ENCODE measurements at regions not wholly inside any gene's neighbourhood (a gene's known extent, or its start where the extent isn't known, plus 50 kb on each side); places are given as distances from the start of the nearest gene placed in this dataset.

- TF ChIP-seq CTCF (IDR thresholded peaks at IDR 0.05; ENCODE audit: control extremely low read depth, extremely low read depth): no peak
- Histone ChIP-seq H3K9me3 (ENCODE audit: control insufficient read depth in 4 of 4, insufficient read depth in 3 of 4, low read length in 3 of 4) (peaks cover 0 to 4% (median 0%) of the 10 kb centered on the region in 4 donors), H3K4me1 (ENCODE audit: control insufficient read depth in 5 of 5, insufficient read depth in 5 of 5, low read length in 5 of 5) (peaks cover 0 to 2% (median 0%) of the 10 kb centered on the region in 5 donors), H3K27me3 (ENCODE audit: control insufficient read depth in 3 of 3, insufficient read depth in 3 of 3, low read length in 2 of 3) (no peaks in the 10 kb centered on the region), H3K36me3 (ENCODE audit: control insufficient read depth in 4 of 4, insufficient read depth in 4 of 4, low read length in 4 of 4) (no peaks in the 10 kb centered on the region), H3K27ac (ENCODE audit: low read depth in 1 of 2, low read length in 1 of 2) (no peak overlapping the region), H3K9ac (ENCODE audit: insufficient read depth in 1 of 2, low read length in 2 of 2) (no peak overlapping the region), H3K4me3 (no peak overlapping the region)
- DNase-seq (no peak), ATAC-seq (ENCODE audit: insufficient read depth, low FRiP score) (no peak)
- WGBS, 2 donors: 36 to 62% methylated on average over 1 of the region's 1 CpG
Measured at GRCh38 chr3:26343647-26344046, 278.9 kb upstream of the LRRC3B start.

DNA sequence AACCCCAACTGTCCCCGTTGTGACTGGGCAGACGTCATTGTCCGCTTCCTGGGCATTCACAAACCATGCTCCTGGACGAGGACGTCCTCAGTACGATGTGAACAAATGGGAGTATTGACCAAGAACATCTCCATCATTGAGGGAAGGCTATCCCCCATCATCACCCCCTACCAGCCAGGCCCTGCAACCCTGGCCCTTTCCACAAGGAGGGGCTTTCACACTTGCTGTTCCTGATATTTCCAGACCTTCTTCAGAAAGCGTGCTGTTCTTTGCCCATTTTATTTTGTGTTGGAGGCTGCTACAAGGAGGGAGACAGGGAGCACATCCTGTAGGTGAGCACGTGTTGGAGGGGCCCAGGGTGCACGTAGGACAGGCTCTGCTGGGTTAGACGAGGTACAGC lies 277.0 kb upstream of the LRRC3B start:
- TF ChIP-seq CTCF (IDR thresholded peaks at IDR 0.05; ENCODE audit: control extremely low read depth, extremely low read depth): no peak
- H3K36me3 ChIP-seq (ENCODE audit: control insufficient read depth in 4 of 4, insufficient read depth in 4 of 4, low read length in 4 of 4): no peaks in the 10 kb centered on the region
- H3K4me3 ChIP-seq: no peak overlapping the region
- no peak for DNase-seq
- peaks cover 0 to 2% (median 0%) of the 10 kb centered on the region in 5 donors for H3K4me1 ChIP-seq (ENCODE audit: control insufficient read depth in 5 of 5, insufficient read depth in 5 of 5, low read length in 5 of 5)
- H3K27ac ChIP-seq (ENCODE audit: low read depth in 1 of 2, low read length in 1 of 2): no peak overlapping the region
- H3K9me3 ChIP-seq (ENCODE audit: control insufficient read depth in 4 of 4, insufficient read depth in 3 of 4, low read length in 3 of 4): peaks cover 0 to 4% (median 0%) of the 10 kb centered on the region in 4 donors
- no peak overlapping the region for H3K9ac ChIP-seq (ENCODE audit: insufficient read depth in 1 of 2, low read length in 2 of 2)
- H3K27me3 ChIP-seq (ENCODE audit: control insufficient read depth in 3 of 3, insufficient read depth in 3 of 3, low read length in 2 of 3): no peaks in the 10 kb centered on the region
- WGBS, 2 donors: 82 to 87% methylated on average over 10 of the region's 10 CpGs
- ATAC-seq (ENCODE audit: insufficient read depth, low FRiP score): no peak

DNA sequence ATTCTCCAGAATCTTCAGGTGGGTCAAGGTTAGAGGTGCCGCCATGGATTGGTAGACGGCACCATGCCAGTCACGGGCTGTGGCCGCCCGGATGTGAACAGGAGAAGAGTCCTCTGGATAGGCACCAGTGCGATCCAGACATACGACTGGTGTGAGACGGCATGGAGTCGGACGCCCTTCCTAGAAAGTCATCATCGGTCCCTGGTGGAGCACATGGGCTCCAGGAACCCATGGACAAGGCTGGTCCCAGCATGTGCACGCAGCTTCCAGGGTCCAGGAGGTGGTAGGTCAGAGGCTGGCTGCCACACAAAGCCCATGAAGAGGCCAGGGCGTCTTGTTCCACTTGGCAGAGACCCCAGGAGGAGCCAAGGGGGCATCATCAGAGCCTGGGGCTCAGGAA lies 276.1 kb upstream of the LRRC3B start:
- H3K4me1 ChIP-seq (ENCODE audit: control insufficient read depth in 5 of 5, insufficient read depth in 5 of 5, low read length in 5 of 5): no peaks in the 10 kb centered on the region
- H3K9ac ChIP-seq (ENCODE audit: insufficient read depth in 1 of 2, low read length in 2 of 2): no peak overlapping the region
- no peaks in the 10 kb centered on the region for H3K36me3 ChIP-seq (ENCODE audit: control insufficient read depth in 4 of 4, insufficient read depth in 4 of 4, low read length in 4 of 4)
- no peak for TF ChIP-seq CTCF (IDR thresholded peaks at IDR 0.05; ENCODE audit: control extremely low read depth, extremely low read depth)
- DNase-seq (no peak), ATAC-seq (ENCODE audit: insufficient read depth, low FRiP score) (no peak)
- H3K9me3 ChIP-seq (ENCODE audit: control insufficient read depth in 4 of 4, insufficient read depth in 3 of 4, low read length in 3 of 4): peaks cover 0 to 4% (median 0%) of the 10 kb centered on the region in 4 donors
- no peak overlapping the region for H3K4me3 ChIP-seq
- no peak overlapping the region for H3K27ac ChIP-seq (ENCODE audit: low read depth in 1 of 2, low read length in 1 of 2)
- H3K27me3 ChIP-seq (ENCODE audit: control insufficient read depth in 3 of 3, insufficient read depth in 3 of 3, low read length in 2 of 3): no peaks in the 10 kb centered on the region
- 94 to 96% methylated on average over 13 of the region's 13 CpGs for WGBS, 2 donors

- no peak for TF ChIP-seq CTCF (IDR thresholded peaks at IDR 0.05; ENCODE audit: control extremely low read depth, extremely low read depth)
- 94 to 96% methylated on average over 16 of the region's 16 CpGs for WGBS, 2 donors
- Histone ChIP-seq H3K4me3 (no peak overlapping the region), H3K9me3 (ENCODE audit: control insufficient read depth in 4 of 4, insufficient read depth in 3 of 4, low read length in 3 of 4) (peaks cover 0 to 4% (median 0%) of the 10 kb centered on the region in 4 donors), H3K4me1 (ENCODE audit: control insufficient read depth in 5 of 5, insufficient read depth in 5 of 5, low read length in 5 of 5) (no peaks in the 10 kb centered on the region), H3K27ac (ENCODE audit: low read depth in 1 of 2, low read length in 1 of 2) (no peak overlapping the region), H3K36me3 (ENCODE audit: control insufficient read depth in 4 of 4, insufficient read depth in 4 of 4, low read length in 4 of 4) (no peaks in the 10 kb centered on the region), H3K27me3 (ENCODE audit: control insufficient read depth in 3 of 3, insufficient read depth in 3 of 3, low read length in 2 of 3) (no peaks in the 10 kb centered on the region), H3K9ac (ENCODE audit: insufficient read depth in 1 of 2, low read length in 2 of 2) (no peak overlapping the region)
- DNase-seq (no peak), ATAC-seq (ENCODE audit: insufficient read depth, low FRiP score) (no peak)
Measured at GRCh38 chr3:26347150-26347549, 275.4 kb upstream of the LRRC3B start.
